GM21515 (cell line): ENCODE measurements at regions not wholly inside any gene's neighbourhood (a gene's known extent, or its start where the extent isn't known, plus 50 kb on each side); places are given as distances from the start of the nearest gene placed in this dataset.
"Not testable (repeated sequence)": the region's sequence is repeated elsewhere in the genome, so short reads cannot be mapped to it uniquely, and the experiment has no call there.

Experiments
- ATAC-seq: cut with Tn5 transposase; IDR thresholded peaks from one replicate; pipeline ENCODE4 v1.9.1; 2021; ENCODE audit not compliant: unreplicated experiment

- no peak for ATAC-seq
Observed at GRCh38 chr2:75389271-75389670, 171.5 kb downstream of the EVA1A start.

DNA sequence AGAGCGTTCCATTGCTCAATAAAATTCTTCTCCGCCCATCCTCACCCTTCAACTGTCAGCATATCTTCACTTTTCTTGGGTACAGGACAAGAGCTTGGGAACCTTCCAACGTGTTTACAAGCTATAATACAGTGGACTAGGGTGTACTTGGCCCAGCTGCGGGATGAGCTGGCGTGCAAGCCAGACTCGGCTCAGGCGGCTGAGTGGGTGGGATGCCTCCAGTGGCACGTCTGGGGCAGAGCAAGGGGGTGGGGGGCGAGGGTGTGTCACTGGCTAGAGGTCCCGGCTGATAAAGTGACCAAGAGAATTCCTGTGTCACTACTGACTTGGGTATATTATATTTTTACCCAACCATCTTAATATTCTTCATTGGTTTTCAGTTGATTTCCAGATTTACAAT is 179.7 kb downstream of the EVA1A start:
- ATAC-seq: no peak

DNA sequence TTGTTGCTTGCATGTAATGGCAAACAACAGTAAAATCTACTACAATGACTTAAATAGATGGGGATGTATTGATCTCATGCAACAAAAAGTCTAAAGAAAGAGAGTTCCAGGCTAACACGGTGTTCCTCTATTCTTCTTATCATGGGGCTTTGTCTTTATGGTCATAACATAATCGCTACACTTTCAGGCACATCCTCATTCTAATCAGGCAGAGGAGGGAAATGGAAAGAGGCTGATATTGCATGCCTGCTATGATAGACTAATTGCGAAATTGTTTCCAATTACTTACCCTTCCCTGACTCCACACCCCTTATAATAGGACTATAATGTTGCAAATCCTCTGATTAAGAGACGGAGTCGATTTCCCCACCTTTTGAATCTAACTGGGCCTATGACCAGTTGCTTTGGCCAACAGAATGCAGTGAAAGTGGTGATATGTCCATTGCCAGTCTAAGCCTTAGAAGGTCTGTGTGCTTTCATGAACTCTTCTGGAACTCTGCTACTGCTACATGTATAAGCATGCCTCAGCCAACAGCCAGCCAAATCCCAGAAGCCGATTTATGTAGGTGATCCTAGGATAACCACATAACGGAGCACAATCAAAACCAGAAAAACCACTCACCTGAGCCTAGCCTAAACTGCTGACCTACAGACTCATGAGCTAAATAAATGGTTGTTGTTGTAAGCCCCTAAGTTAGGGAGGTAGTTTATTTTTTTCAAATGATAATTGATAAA is 180.3 kb upstream of the TACR1 start:
- ATAC-seq: no peak

DNA sequence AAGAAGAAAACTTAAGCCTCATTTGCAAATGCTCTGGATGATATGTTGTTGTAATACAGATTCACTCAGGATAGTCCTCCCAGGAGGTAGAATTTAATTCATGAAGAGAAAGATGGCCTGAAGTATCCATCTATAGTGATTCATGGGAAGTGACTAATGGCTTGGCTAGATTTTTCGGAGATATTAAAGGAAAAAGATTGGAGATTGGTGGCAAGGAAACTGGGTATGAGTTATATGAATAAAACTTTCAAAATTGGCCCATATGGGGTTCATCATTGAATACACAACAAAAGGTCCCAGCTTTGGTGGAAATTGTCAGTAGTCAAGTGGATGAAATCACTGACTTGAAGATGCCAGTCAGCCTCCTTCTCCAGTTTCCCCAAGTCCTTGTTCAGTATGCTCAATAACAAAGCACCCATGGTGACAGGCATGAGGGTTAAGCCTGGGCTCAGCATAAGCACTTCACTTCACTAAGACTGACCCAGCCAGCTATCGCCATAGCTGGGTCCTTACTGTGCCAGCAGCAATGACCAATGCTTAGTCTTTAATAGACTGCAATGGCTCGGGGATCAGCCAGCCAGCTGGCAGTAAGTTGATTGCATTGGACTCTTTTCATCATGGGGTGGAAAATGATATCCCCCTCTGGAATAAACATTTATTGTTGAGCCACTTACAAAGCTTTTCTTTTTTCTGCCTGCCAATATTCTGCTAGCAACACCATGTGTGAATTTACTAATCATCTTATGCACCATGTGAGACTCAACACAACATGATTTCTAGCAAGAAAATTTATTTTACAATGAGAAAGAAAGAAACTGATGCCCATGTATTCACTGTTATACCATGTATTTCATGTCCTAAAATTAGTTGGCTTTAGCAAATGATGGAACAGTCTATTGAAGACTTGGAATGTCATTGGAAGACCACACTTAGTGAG is 176.6 kb upstream of the TACR1 start:
- no peak for ATAC-seq

- ATAC-seq: not testable (repeated sequence)
Observed at GRCh38 chr2:75374414-75374957, 175.2 kb upstream of the TACR1 start.

DNA sequence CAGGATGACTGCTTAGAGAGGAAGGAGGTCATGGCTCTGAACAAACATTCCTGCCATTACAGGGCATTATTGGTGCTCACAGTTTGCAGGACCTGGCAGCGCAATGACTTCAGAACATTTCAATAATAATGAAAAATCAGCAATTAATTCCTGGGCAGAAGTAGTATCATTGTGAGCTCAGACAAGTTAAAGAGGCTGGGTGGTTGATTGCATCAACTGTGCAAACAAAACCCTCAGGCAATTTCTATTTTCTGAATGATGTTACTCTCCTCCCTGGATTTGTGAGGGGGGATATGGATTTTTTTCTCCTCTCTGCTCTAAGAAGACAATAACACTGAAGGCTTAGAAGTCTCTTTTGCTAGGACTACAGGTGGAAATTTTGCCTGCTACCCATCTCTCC is 168.1 kb upstream of the TACR1 start:
- ATAC-seq: no peak

DNA sequence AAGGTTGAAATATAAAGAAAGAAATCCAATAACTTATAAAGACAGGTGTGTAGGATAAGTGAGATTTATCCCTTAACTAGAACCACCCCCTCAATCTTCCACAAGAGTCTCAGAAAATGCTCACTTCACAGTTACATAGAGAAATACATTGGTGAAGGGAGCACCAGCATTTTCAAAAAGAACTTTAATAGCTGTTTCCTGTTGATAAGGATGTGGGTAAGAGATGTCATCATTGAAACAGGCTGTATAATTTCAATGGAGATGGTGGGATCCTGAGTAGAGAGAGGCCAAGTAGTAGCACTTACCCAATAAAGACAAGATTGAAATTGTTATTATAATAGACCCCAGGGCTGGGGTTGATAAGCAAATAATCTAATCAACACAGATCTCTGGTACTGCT is 162.2 kb upstream of the TACR1 start:
- ATAC-seq: no peak

GRCh38 chr2:75360945-75361344 is 161.6 kb upstream of the TACR1 start:
- ATAC-seq: no peak

GRCh38 chr2:75356865-75357264 is 157.5 kb upstream of the TACR1 start:
- ATAC-seq: no peak

DNA sequence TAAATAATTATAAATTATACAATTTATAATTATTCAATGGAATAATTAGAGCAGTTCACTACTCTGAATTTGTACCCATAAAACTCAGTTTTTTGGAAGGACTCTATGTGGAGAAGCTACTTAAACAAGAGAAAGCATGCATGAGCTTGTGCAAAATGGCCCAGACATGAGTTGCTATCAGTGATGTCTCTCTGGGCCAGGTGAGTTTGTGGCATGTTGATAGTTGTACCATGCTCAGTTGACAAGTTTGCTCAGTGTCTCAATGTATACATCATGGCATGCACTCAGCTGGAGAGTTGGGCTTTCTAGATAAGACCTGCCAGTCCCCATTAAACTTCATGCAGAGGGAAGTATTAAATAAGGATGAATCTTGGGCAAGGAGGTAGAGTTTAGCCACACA is 153.8 kb upstream of the TACR1 start:
- no peak for ATAC-seq

DNA sequence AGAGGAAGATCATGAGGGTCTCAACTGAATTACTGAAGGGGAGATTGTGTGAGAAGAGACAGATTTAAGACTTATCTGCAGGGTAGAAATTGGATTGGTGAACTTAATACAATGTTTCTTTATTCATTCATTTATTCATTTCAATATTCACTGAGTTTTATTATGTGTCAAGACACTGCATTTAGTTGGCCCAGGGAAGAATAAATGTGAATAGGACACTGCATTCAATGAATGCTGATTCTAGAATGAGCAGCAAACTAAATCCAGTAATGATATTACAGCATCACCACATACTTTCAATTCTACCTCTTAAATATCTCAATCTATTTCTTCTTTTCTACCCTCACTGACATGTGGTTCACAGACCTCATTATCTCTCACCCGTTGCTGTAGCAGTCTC is 149.0 kb upstream of the TACR1 start:
- ATAC-seq: no peak

DNA sequence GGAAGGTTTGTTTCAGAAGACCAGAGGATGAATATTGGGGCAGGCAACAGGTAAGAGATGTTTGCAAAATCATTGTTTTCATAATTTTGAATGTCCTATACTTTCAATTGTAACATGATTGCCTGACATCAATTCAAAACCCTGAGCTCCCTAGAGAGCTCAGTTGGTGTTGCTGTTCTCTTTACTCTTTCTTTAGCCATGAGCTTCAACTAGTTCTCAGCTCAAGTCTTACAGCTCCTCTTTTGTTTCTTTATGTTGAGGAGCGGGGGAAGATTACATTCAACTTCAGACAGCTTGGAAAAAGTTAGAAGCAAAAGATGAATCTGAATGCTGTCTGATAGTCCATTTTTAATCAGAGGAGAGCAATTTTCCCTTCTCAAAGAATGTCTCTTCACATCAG is 144.8 kb upstream of the TACR1 start:
- no peak for ATAC-seq

GRCh38 chr2:75342504-75343175 is 143.3 kb upstream of the TACR1 start:
- peak; percentile 56 for ATAC-seq

DNA sequence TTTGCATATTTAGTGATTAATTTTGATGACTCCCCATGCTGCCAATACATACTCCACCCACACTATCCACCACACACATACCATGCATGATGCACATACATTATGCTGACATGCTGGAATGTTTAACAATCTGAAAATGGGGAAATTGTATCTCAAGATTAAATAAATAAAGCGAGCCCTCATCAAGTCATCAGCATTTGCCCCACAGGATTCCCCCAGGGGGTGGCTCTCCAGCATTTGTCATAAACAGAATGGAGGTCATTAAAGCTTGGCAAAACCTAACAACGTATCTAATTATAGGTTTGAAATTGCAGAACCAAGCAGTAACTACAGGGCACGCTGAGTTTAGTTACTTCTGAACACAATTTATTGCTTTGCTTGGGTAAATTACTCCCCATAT is 141.2 kb upstream of the TACR1 start:
- ATAC-seq: no peak

- ATAC-seq: no peak
Observed at GRCh38 chr2:75338461-75338860, 139.1 kb upstream of the TACR1 start.

GRCh38 chr2:75337619-75338018 is 138.3 kb upstream of the TACR1 start:
- no peak for ATAC-seq

- no peak for ATAC-seq
Observed at GRCh38 chr2:75337016-75337415, 137.7 kb upstream of the TACR1 start.

DNA sequence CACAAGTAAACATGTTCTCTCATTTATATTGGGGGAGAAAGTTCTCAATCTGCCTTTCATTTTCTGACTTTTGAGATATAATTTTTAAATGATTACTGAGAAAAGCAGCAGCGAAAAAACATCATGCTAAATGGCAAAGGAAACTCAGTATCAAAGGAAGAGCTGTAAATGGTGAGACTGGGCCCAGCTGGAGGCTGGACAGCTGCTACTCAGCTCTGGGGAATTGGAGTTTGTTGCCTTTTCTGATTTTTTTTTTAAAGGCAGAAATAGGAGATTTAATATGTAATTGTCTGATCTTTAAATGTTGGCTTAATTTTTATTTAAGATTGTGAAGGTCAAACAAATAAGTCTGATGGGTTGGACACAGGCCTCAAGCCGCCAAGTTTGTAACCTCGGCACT is 137.1 kb upstream of the TACR1 start:
- ATAC-seq: no peak

GRCh38 chr2:75334076-75334475 is 134.8 kb upstream of the TACR1 start:
- no peak for ATAC-seq

- no peak for ATAC-seq
Observed at GRCh38 chr2:75333646-75334045, 134.3 kb upstream of the TACR1 start.

DNA sequence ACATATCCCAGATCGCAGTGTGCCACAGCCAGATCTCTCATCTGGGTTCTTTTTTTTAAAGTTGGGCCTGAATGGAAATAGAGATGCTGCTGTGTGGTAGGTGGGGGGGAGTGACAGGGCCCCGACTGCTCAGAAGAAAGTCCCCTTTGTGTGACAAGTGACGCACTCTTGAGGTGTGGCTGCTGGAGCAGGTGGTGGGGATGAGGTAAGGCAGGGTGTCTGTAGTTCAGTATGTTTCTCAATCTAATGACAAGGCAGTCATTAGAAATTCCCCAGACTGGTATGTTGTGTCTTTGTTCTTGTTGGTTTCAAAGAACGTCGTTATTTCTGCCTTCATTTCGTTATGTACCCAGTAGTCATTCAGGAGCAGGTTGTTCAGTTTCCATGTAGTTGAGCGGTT is 128.8 kb upstream of the TACR1 start:
- no peak for ATAC-seq
